ENCODE measurements at regions not wholly inside any gene's neighbourhood (a gene's known extent, or its start where the extent isn't known, plus 50 kb on each side); places are given as distances from the start of the nearest gene placed in this dataset.
"Not testable (repeated sequence)": the region's sequence is repeated elsewhere in the genome, so short reads cannot be mapped to it uniquely, and the experiment has no call there.

GRCh38 chr2:56801770-56802169 lies 618.0 kb downstream of the CCDC85A start:
- H3K27me3 Mint-ChIP-seq: no peaks in the 10 kb centered on the region

GRCh38 chr2:56803596-56803995 lies 619.8 kb downstream of the CCDC85A start:
- ATAC-seq (replicated peaks; ENCODE audit: extremely low read depth, poor library complexity, severe bottlenecking): no peak

More at GRCh38 chr2:56801770-56802169, 618.0 kb downstream of the CCDC85A start:
- Mint-ChIP-seq H3K27ac (ENCODE audit: low read depth) (no peak overlapping the region), H3K9me3 (peaks cover 28% of the 10 kb centered on the region), H3K36me3 (ENCODE audit: insufficient read depth) (no peaks in the 10 kb centered on the region), H3K4me3 (no peak overlapping the region), H3K4me1 (no peaks in the 10 kb centered on the region)
- DNase-seq (ENCODE audit: low spot score in 2 of 2): no peak
- no peak for ATAC-seq (replicated peaks; ENCODE audit: extremely low read depth, poor library complexity, severe bottlenecking)

GRCh38 chr2:56806924-56807323 lies 623.1 kb downstream of the CCDC85A start:
- no peaks in the 10 kb centered on the region for H3K4me1 Mint-ChIP-seq
- H3K9me3 Mint-ChIP-seq: peaks cover 21% of the 10 kb centered on the region
- H3K36me3 Mint-ChIP-seq (ENCODE audit: insufficient read depth): no peaks in the 10 kb centered on the region
- no peak overlapping the region for H3K4me3 Mint-ChIP-seq
- H3K27ac Mint-ChIP-seq (ENCODE audit: low read depth): no peak overlapping the region
- H3K27me3 Mint-ChIP-seq: no peaks in the 10 kb centered on the region
- ATAC-seq (replicated peaks; ENCODE audit: extremely low read depth, poor library complexity, severe bottlenecking): no peak
- DNase-seq (ENCODE audit: low spot score in 2 of 2): no peak

More at GRCh38 chr2:56803596-56803995, 619.8 kb downstream of the CCDC85A start:
- Mint-ChIP-seq H3K4me3 (no peak overlapping the region), H3K36me3 (ENCODE audit: insufficient read depth) (no peaks in the 10 kb centered on the region), H3K27me3 (no peaks in the 10 kb centered on the region), H3K9me3 (peaks cover 19% of the 10 kb centered on the region), H3K4me1 (no peaks in the 10 kb centered on the region), H3K27ac (ENCODE audit: low read depth) (no peak overlapping the region)
- DNase-seq (ENCODE audit: low spot score in 2 of 2): no peak

DNA sequence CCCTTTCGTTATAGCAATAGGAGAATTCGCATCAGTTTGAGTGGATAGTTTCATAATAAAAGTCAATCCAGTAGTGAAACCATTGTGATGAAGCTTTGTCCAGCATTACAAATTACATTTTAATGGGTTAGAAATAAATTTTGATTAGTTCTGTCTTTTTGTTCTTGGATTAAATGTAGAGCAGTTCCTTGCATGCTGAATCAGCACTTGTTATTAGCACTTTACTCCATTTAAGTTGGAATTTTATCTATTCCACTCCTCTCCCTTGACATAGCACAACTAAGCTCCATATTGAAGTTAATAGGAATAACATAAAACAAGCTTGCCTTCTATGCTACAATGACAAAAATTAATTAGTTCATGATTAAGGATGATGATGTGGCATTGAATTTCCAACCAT lies 624.1 kb downstream of the CCDC85A start:
- DNase-seq (ENCODE audit: low spot score in 2 of 2) (no peak), ATAC-seq (replicated peaks; ENCODE audit: extremely low read depth, poor library complexity, severe bottlenecking) (no peak)
- no peaks in the 10 kb centered on the region for H3K27me3 Mint-ChIP-seq
- peaks cover 17% of the 10 kb centered on the region for H3K9me3 Mint-ChIP-seq
- H3K4me3 Mint-ChIP-seq: no peak overlapping the region
- no peaks in the 10 kb centered on the region for H3K36me3 Mint-ChIP-seq (ENCODE audit: insufficient read depth)
- H3K4me1 Mint-ChIP-seq: no peaks in the 10 kb centered on the region
- no peak overlapping the region for H3K27ac Mint-ChIP-seq (ENCODE audit: low read depth)

DNA sequence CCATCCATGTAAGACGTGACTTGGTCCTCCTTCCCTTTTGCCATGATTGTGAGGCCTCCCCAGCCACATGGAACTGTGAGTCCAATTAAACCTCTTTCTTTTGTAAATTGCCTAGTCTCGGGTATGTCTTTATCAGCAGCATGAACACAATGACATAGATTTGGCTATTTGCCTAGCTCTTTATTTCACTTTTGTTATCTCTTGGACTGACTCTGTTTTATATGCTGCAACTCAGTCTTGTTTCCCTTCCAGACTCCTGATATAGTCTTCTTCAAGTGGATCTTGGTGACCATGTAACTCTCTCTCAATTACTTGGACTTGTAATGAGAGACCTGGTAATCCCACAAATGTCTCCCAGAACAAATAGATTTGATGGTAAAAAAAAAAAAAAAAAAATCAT lies 627.6 kb downstream of the CCDC85A start:
- Mint-ChIP-seq H3K36me3 (ENCODE audit: insufficient read depth) (no peaks in the 10 kb centered on the region), H3K4me1 (no peaks in the 10 kb centered on the region), H3K27ac (ENCODE audit: low read depth) (no peak overlapping the region), H3K27me3 (no peaks in the 10 kb centered on the region), H3K9me3 (peaks cover 10% of the 10 kb centered on the region), H3K4me3 (no peak overlapping the region)
- DNase-seq (ENCODE audit: low spot score in 2 of 2) (no peak), ATAC-seq (replicated peaks; ENCODE audit: extremely low read depth, poor library complexity, severe bottlenecking) (no peak)

- no peak overlapping the region for H3K27ac Mint-ChIP-seq (ENCODE audit: low read depth)
- DNase-seq (ENCODE audit: low spot score in 2 of 2): no peak
- no peak overlapping the region for H3K4me3 Mint-ChIP-seq
- H3K9me3 Mint-ChIP-seq: peaks cover 11% of the 10 kb centered on the region
- H3K4me1 Mint-ChIP-seq: no peaks in the 10 kb centered on the region
- ATAC-seq (replicated peaks; ENCODE audit: extremely low read depth, poor library complexity, severe bottlenecking): no peak
- no peaks in the 10 kb centered on the region for H3K36me3 Mint-ChIP-seq (ENCODE audit: insufficient read depth)
- H3K27me3 Mint-ChIP-seq: no peaks in the 10 kb centered on the region
Observed at GRCh38 chr2:56812432-56812831, 628.6 kb downstream of the CCDC85A start.

DNA sequence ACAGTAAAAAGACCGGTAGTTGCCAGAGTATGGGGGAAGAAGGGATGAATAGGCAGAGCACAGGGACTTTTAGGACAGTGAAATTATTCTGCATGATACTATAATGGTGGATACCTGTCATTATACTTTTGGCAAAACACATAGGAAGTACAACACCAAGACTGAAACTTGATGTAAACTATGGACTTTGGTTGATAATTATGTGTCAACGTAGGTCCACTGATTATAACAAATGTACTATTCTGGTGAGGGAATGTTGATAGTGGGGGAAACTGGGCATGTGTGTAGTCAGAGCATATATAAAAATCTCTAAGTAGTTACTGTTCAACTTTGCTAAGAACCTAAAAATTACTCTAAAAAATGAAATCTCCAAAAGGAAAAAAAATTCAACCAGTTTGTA lies 629.7 kb downstream of the CCDC85A start:
- no peak overlapping the region for H3K27ac Mint-ChIP-seq (ENCODE audit: low read depth)
- H3K4me3 Mint-ChIP-seq: no peak overlapping the region
- no peaks in the 10 kb centered on the region for H3K27me3 Mint-ChIP-seq
- H3K9me3 Mint-ChIP-seq: peaks cover 18% of the 10 kb centered on the region
- H3K4me1 Mint-ChIP-seq: no peaks in the 10 kb centered on the region
- ATAC-seq (replicated peaks; ENCODE audit: extremely low read depth, poor library complexity, severe bottlenecking): no peak
- no peak for DNase-seq (ENCODE audit: low spot score in 2 of 2)
- H3K36me3 Mint-ChIP-seq (ENCODE audit: insufficient read depth): no peaks in the 10 kb centered on the region

DNA sequence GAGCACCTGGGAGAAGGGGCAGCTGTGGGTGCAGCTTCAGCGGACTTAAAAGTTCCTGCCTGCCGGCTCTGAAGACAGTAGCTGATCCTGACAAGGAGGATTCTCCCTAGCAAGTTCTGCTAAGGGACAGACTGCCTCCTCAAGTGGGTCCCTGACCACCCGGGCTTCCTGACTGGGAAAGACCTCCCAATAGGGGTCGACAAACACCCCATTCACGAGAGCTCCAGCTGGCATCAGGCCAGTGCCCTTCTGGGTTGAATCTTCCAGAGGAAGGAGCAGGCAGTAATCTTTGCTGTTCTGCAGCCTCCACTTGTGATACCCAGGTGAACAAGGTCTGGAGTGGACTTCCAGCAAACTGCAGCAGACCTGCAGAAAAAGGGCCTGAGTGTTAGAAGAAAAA lies 632.9 kb downstream of the CCDC85A start:
- H3K36me3 Mint-ChIP-seq (ENCODE audit: insufficient read depth): no peaks in the 10 kb centered on the region
- DNase-seq (ENCODE audit: low spot score in 2 of 2) (no peak), ATAC-seq (replicated peaks; ENCODE audit: extremely low read depth, poor library complexity, severe bottlenecking) (no peak)
- H3K27ac Mint-ChIP-seq (ENCODE audit: low read depth): no peak overlapping the region
- H3K27me3 Mint-ChIP-seq: no peaks in the 10 kb centered on the region
- peaks cover 21% of the 10 kb centered on the region for H3K9me3 Mint-ChIP-seq
- no peaks in the 10 kb centered on the region for H3K4me1 Mint-ChIP-seq
- no peak overlapping the region for H3K4me3 Mint-ChIP-seq

GRCh38 chr2:56831780-56832179 lies 648.0 kb downstream of the CCDC85A start:
- ATAC-seq (replicated peaks; ENCODE audit: extremely low read depth, poor library complexity, severe bottlenecking): no peak
- H3K27me3 Mint-ChIP-seq: no peaks in the 10 kb centered on the region

DNA sequence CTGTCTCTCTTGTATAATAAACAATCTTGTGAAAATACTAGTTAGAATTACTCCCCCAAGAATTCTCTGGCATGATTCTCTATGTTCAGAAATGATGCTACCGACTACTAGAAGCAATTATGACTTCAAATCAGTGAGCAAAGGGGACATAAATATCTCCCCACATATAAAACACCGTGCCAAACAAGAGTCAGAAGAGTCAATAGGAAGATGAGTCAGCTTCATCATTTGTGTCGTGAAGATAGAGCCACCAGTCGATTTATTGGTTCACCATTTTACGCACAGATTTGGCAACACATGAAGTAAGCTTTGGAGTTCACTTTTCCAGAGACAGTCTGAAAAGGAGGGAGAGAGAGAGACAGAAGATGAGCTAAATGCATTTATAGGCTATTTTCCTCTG lies 650.9 kb downstream of the CCDC85A start:
- no peaks in the 10 kb centered on the region for H3K27me3 Mint-ChIP-seq
- no peak overlapping the region for H3K4me3 Mint-ChIP-seq
- H3K9me3 Mint-ChIP-seq: peaks cover 11% of the 10 kb centered on the region
- no peaks in the 10 kb centered on the region for H3K4me1 Mint-ChIP-seq
- DNase-seq (ENCODE audit: low spot score in 2 of 2) (no peak), ATAC-seq (replicated peaks; ENCODE audit: extremely low read depth, poor library complexity, severe bottlenecking) (no peak)
- peaks cover 2% of the 10 kb centered on the region for H3K36me3 Mint-ChIP-seq (ENCODE audit: insufficient read depth)
- no peak overlapping the region for H3K27ac Mint-ChIP-seq (ENCODE audit: low read depth)

More at GRCh38 chr2:56831780-56832179, 648.0 kb downstream of the CCDC85A start:
- Mint-ChIP-seq H3K4me3 (no peak overlapping the region), H3K4me1 (no peaks in the 10 kb centered on the region), H3K9me3 (peaks cover 6% of the 10 kb centered on the region), H3K36me3 (ENCODE audit: insufficient read depth) (peaks cover 2% of the 10 kb centered on the region), H3K27ac (ENCODE audit: low read depth) (no peak overlapping the region)
- DNase-seq (ENCODE audit: low spot score in 2 of 2): no peak

GRCh38 chr2:56840009-56840408 lies 656.2 kb downstream of the CCDC85A start:
- not testable (repeated sequence) for H3K27ac Mint-ChIP-seq (ENCODE audit: low read depth); ATAC-seq (replicated peaks; ENCODE audit: extremely low read depth, poor library complexity, severe bottlenecking); H3K4me3 Mint-ChIP-seq; H3K4me1 Mint-ChIP-seq; H3K27me3 Mint-ChIP-seq; H3K36me3 Mint-ChIP-seq (ENCODE audit: insufficient read depth); DNase-seq (ENCODE audit: low spot score in 2 of 2)
- H3K9me3 Mint-ChIP-seq: peaks cover 18% of the 10 kb centered on the region

GRCh38 chr2:56860991-56861390 lies 677.2 kb downstream of the CCDC85A start:
- no peaks in the 10 kb centered on the region for H3K36me3 Mint-ChIP-seq (ENCODE audit: insufficient read depth)
- no peaks in the 10 kb centered on the region for H3K4me1 Mint-ChIP-seq
- DNase-seq (ENCODE audit: low spot score in 2 of 2) (no peak), ATAC-seq (replicated peaks; ENCODE audit: extremely low read depth, poor library complexity, severe bottlenecking) (no peak)
- H3K4me3 Mint-ChIP-seq: no peak overlapping the region
- no peaks in the 10 kb centered on the region for H3K27me3 Mint-ChIP-seq
- no peak overlapping the region for H3K27ac Mint-ChIP-seq (ENCODE audit: low read depth)
- H3K9me3 Mint-ChIP-seq: peaks cover 40% of the 10 kb centered on the region

- Mint-ChIP-seq H3K27ac (ENCODE audit: low read depth) (no peak overlapping the region), H3K4me3 (no peak overlapping the region), H3K9me3 (peaks cover 32% of the 10 kb centered on the region), H3K27me3 (no peaks in the 10 kb centered on the region), H3K4me1 (no peaks in the 10 kb centered on the region), H3K36me3 (ENCODE audit: insufficient read depth) (no peaks in the 10 kb centered on the region)
- no peak for ATAC-seq (replicated peaks; ENCODE audit: extremely low read depth, poor library complexity, severe bottlenecking)
- no peak for DNase-seq (ENCODE audit: low spot score in 2 of 2)
Observed at GRCh38 chr2:56871644-56872043, 687.9 kb downstream of the CCDC85A start.

GRCh38 chr2:56874717-56875116 lies 690.9 kb downstream of the CCDC85A start:
- no peak overlapping the region for H3K27ac Mint-ChIP-seq (ENCODE audit: low read depth)
- no peak for ATAC-seq (replicated peaks; ENCODE audit: extremely low read depth, poor library complexity, severe bottlenecking)
- H3K9me3 Mint-ChIP-seq: peaks cover 39% of the 10 kb centered on the region
- no peaks in the 10 kb centered on the region for H3K4me1 Mint-ChIP-seq
- DNase-seq (ENCODE audit: low spot score in 2 of 2): no peak
- H3K27me3 Mint-ChIP-seq: no peaks in the 10 kb centered on the region
- H3K36me3 Mint-ChIP-seq (ENCODE audit: insufficient read depth): no peaks in the 10 kb centered on the region
- H3K4me3 Mint-ChIP-seq: no peak overlapping the region
